ENCODE measurements at regions not wholly inside any gene's neighbourhood (a gene's known extent, or its start where the extent isn't known, plus 50 kb on each side); places are given as distances from the start of the nearest gene placed in this dataset.

GRCh38 chr3:166302331-166302730 lies 465.1 kb upstream of the BCHE start:
- H3K4me3 ChIP-seq = no peak overlapping the region
- no peaks in the 10 kb centered on the region for H3K9me3 ChIP-seq
- no peaks in the 10 kb centered on the region for H3K36me3 ChIP-seq
- no peak overlapping the region for H3K27ac ChIP-seq
- DNase-seq (no peak), ATAC-seq (no peak)
- TF ChIP-seq, protein P1, sequence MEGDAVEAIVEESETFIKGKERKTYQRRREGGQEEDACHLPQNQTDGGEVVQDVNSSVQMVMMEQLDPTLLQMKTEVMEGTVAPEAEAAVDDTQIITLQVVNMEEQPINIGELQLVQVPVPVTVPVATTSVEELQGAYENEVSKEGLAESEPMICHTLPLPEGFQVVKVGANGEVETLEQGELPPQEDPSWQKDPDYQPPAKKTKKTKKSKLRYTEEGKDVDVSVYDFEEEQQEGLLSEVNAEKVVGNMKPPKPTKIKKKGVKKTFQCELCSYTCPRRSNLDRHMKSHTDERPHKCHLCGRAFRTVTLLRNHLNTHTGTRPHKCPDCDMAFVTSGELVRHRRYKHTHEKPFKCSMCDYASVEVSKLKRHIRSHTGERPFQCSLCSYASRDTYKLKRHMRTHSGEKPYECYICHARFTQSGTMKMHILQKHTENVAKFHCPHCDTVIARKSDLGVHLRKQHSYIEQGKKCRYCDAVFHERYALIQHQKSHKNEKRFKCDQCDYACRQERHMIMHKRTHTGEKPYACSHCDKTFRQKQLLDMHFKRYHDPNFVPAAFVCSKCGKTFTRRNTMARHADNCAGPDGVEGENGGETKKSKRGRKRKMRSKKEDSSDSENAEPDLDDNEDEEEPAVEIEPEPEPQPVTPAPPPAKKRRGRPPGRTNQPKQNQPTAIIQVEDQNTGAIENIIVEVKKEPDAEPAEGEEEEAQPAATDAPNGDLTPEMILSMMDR (IDR thresholded peaks at IDR 0.05) = no peak
- intact Hi-C loops (cut with DNase I) = no loop called here
- 69 to 90% methylated on average over 2 of the region's 2 CpGs for WGBS, 2 donors
- H3K4me1 ChIP-seq = no peaks in the 10 kb centered on the region
- H3K27me3 ChIP-seq = no peaks in the 10 kb centered on the region

DNA sequence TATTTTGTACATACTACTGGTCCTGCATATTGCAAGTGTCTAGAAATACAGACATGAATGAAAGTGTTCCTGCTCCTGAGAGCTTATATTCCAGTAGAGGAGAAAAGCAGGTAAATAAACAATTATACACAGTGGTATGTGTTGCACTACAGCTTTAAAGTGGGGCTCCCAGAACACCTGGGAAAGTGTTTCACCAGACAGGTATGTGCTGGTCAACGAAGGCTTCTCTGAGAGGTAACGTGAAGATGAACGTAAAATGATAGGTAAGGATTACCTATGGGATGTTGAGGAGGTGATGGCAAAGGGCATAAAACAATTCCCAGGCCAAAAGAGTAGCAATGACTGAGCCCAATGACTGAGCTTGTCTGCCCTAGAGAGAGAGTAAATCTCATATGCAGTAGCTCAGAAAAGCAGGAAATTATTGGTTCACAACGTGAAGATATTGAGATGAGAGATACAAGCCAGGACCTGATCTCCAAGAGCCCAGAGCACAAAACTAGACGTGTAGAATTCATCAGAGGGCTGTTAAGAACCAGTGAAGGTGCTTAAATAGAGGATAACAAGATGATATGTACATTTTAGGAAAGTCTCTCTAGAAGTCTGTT lies 459.1 kb upstream of the BCHE start:
- H3K9me3 ChIP-seq = no peaks in the 10 kb centered on the region
- TF ChIP-seq, protein P1 (IDR thresholded peaks at IDR 0.05) = no peak
- 58 to 63% methylated on average over 5 of the region's 5 CpGs for WGBS, 2 donors
- no peak overlapping the region for H3K27ac ChIP-seq
- no peak for ATAC-seq
- DNase-seq = no peak
- H3K27me3 ChIP-seq = no peaks in the 10 kb centered on the region
- H3K36me3 ChIP-seq = no peaks in the 10 kb centered on the region
- no peaks in the 10 kb centered on the region for H3K4me1 ChIP-seq
- intact Hi-C loops (cut with DNase I) = no loop called here
- no peak overlapping the region for H3K4me3 ChIP-seq

- ATAC-seq = no peak
- Histone ChIP-seq H3K27me3 (no peaks in the 10 kb centered on the region), H3K36me3 (no peaks in the 10 kb centered on the region), H3K4me1 (no peaks in the 10 kb centered on the region), H3K4me3 (no peak overlapping the region), H3K9me3 (no peaks in the 10 kb centered on the region), H3K27ac (no peak overlapping the region)
- TF ChIP-seq, protein P1 (IDR thresholded peaks at IDR 0.05) = no peak
- DNase-seq = no peak
- 43 to 46% methylated on average over 5 of the region's 5 CpGs for WGBS, 2 donors
- intact Hi-C loops (cut with DNase I) = no loop called here
Measured at GRCh38 chr3:166291186-166291955, 454.1 kb upstream of the BCHE start.

GRCh38 chr3:166285001-166285400 lies 447.8 kb upstream of the BCHE start:
- intact Hi-C loops (cut with DNase I) = no loop called here
- ATAC-seq = no peak
- H3K9me3 ChIP-seq = no peaks in the 10 kb centered on the region
- no peak overlapping the region for H3K4me3 ChIP-seq
- TF ChIP-seq, protein P1 (IDR thresholded peaks at IDR 0.05) = no peak
- no peak overlapping the region for H3K27ac ChIP-seq
- DNase-seq = no peak
- H3K36me3 ChIP-seq = no peaks in the 10 kb centered on the region
- no peaks in the 10 kb centered on the region for H3K4me1 ChIP-seq
- 81 to 82% methylated on average over 2 of the region's 2 CpGs for WGBS, 2 donors
- no peaks in the 10 kb centered on the region for H3K27me3 ChIP-seq
